Fibroblast of the aortic adventitia (primary cell): ENCODE measurements at regions not wholly inside any gene's neighbourhood (a gene's known extent, or its start where the extent isn't known, plus 50 kb on each side); places are given as distances from the start of the nearest gene placed in this dataset.
A peak's percentile ranks its signal among the peaks of the same experiment; 100 is the strongest.

Source experiments
- DNase-seq: peaks from one replicate; pipeline ENCODE4 v3.0.0-alpha.2; 2010; ENCODE audit warnings: low read depth
- H3K4me3 ChIP-seq: 2 replicates; pipeline ENCODE4 v1.5.1; 2011; ENCODE audit warnings: low read depth, mild to moderate bottlenecking, control low read depth, low read length, moderate library complexity
- CTCF ChIP-seq: IDR thresholded peaks from 2 replicates; pipeline ENCODE4 v1.5.1; 2011; ENCODE audit warnings: mild to moderate bottlenecking, low read length, control low read depth, inconsistent platforms; ENCODE audit not compliant: insufficient read depth

GRCh38 chr11:121889931-121890330, 226.1 kb downstream of the BLID start:
- H3K4me3 ChIP-seq, result no peak overlapping the region
- TF ChIP-seq CTCF, result no peak
- DNase-seq, result peak; percentile 83

- peak; percentile 36 for DNase-seq
- H3K4me3 ChIP-seq, result no peak overlapping the region
- no peak for TF ChIP-seq CTCF
These were observed 226.8 kb downstream of the BLID start for GRCh38 chr11:121889186-121889585.

GRCh38 chr11:121887976-121888557, 227.9 kb downstream of the BLID start:
- no peak for DNase-seq
- TF ChIP-seq CTCF, result no peak

GRCh38 chr11:121887569-121887968, 228.4 kb downstream of the BLID start:
- no peak for TF ChIP-seq CTCF
- no peak overlapping the region for H3K4me3 ChIP-seq
- no peak for DNase-seq

More at GRCh38 chr11:121887976-121888557, 227.9 kb downstream of the BLID start:
- no peak overlapping the region for H3K4me3 ChIP-seq

- TF ChIP-seq CTCF, result no peak
- no peak for DNase-seq
- H3K4me3 ChIP-seq, result no peak overlapping the region
These were observed 229.0 kb downstream of the BLID start for GRCh38 chr11:121886996-121887395.

- DNase-seq, result peak; percentile 47
- H3K4me3 ChIP-seq, result no peak overlapping the region
- no peak for TF ChIP-seq CTCF
These were observed 229.8 kb downstream of the BLID start for GRCh38 chr11:121886005-121886734.
